WTC11 (cell line): ENCODE measurements at regions not wholly inside any gene's neighbourhood (a gene's known extent, or its start where the extent isn't known, plus 50 kb on each side); places are given as distances from the start of the nearest gene placed in this dataset.
A peak's percentile ranks its signal among the peaks of the same experiment; 100 is the strongest.

Source experiments
- ATAC-seq: fragments of 200-7000 bp; cut with Tn5 transposase; 2 replicates; pipeline ENCODE4 v1.10.0; 2021; ENCODE audit warnings: mild to moderate bottlenecking, moderate library complexity
- CTCF ChIA-PET: fragments of 300-600 bp; sonication (Branson Sonifier 250); formaldehyde crosslinking; loops from one replicate; lab custom pipeline; 2021; ENCODE audit warnings: antibody characterized with exemption; lab: Charles Lee
- POLR2A ChIA-PET: fragments of 350-600 bp; sonication (Branson Sonifier 250); formaldehyde crosslinking; loops from one replicate; lab custom pipeline; 2021; ENCODE audit warnings: antibody characterized with exemption; lab: Charles Lee
- DNase-seq: peaks from one replicate; pipeline ENCODE4 v3.0.0; 2021; ENCODE audit warnings: low spot score
- H3K27ac Mint-ChIP-seq: 2 replicates; pipeline ENCODE4 v1.8.0; 2021; ENCODE audit warnings: mixed read lengths
- H3K27me3 Mint-ChIP-seq: 2 replicates; pipeline ENCODE4 v1.8.0; 2021; ENCODE audit warnings: low read depth, mild to moderate bottlenecking, moderate library complexity, mixed read lengths
- H3K36me3 Mint-ChIP-seq: 2 replicates; pipeline ENCODE4 v1.8.0; 2021; ENCODE audit warnings: mixed read lengths
- H3K4me1 Mint-ChIP-seq: 2 replicates; pipeline ENCODE4 v1.8.0; 2022; ENCODE audit warnings: mixed read lengths
- H3K4me3 Mint-ChIP-seq: 2 replicates; pipeline ENCODE4 v1.8.0; 2021; ENCODE audit warnings: mild to moderate bottlenecking, moderate library complexity, mixed read lengths
- H3K9me3 Mint-ChIP-seq: 2 replicates; pipeline ENCODE4 v1.8.0; 2021; ENCODE audit warnings: mixed read lengths
- CBFB ChIP-seq: sonication (generic); formaldehyde crosslinking; IDR thresholded peaks from 2 replicates; pipeline ENCODE4 v1.8.1; 2022; ENCODE audit warnings: mild to moderate bottlenecking, low read depth, missing genetic modification reagents
- CREB1 ChIP-seq: sonication (generic); formaldehyde crosslinking; IDR thresholded peaks from 2 replicates; pipeline ENCODE4 v1.8.0; 2023; ENCODE audit warnings: mild to moderate bottlenecking, missing genetic modification reagents
- JUN ChIP-seq: sonication (generic); formaldehyde crosslinking; IDR thresholded peaks from 2 replicates; pipeline ENCODE4 v1.8.0; 2023; ENCODE audit warnings: mild to moderate bottlenecking, missing genetic modification reagents
- MYBL2 ChIP-seq: sonication (generic); formaldehyde crosslinking; IDR thresholded peaks from 2 replicates; pipeline ENCODE4 v1.8.1; 2023; ENCODE audit warnings: mild to moderate bottlenecking, moderate library complexity, missing genetic modification reagents
- NFE2L1 ChIP-seq: sonication (generic); formaldehyde crosslinking; IDR thresholded peaks from 2 replicates; pipeline ENCODE4 v1.8.1; 2023; ENCODE audit warnings: missing genetic modification reagents
- NR1H2 ChIP-seq: sonication (generic); formaldehyde crosslinking; IDR thresholded peaks from 2 replicates; pipeline ENCODE4 v1.9.0; 2021; ENCODE audit warnings: mild to moderate bottlenecking, moderate library complexity, missing genetic modification reagents
- TEAD1 ChIP-seq: sonication (generic); formaldehyde crosslinking; IDR thresholded peaks from 2 replicates; pipeline ENCODE4 v1.8.0; 2022; ENCODE audit warnings: mild to moderate bottlenecking, missing genetic modification reagents
- ZBTB21 ChIP-seq: sonication (generic); formaldehyde crosslinking; IDR thresholded peaks from 2 replicates; pipeline ENCODE4 v1.8.1; 2023; ENCODE audit warnings: mild to moderate bottlenecking, missing genetic modification reagents, borderline replicate concordance
- ZNF121 ChIP-seq: sonication (generic); formaldehyde crosslinking; IDR thresholded peaks from 2 replicates; pipeline ENCODE4 v1.8.0; 2023; ENCODE audit warnings: missing genetic modification reagents
- ZNF396 ChIP-seq: fragments of 250-450 bp; sonication (Bioruptor Pico); IDR thresholded peaks from 2 replicates; pipeline ENCODE4 v1.8.0; 2021; ENCODE audit warnings: mild to moderate bottlenecking, moderate library complexity, borderline replicate concordance
- ZNF416 ChIP-seq: fragments of 250-450 bp; sonication (Bioruptor Pico); IDR thresholded peaks from 2 replicates; pipeline ENCODE4 v1.9.0; 2021; ENCODE audit warnings: mild to moderate bottlenecking, inconsistent platforms
- ZNF423 ChIP-seq: fragments of 250-450 bp; sonication (Bioruptor Pico); IDR thresholded peaks from 2 replicates; pipeline ENCODE4 v2.1.2; 2022; ENCODE audit warnings: mild to moderate bottlenecking, moderate library complexity
- TF ChIP-seq, protein P1 (sequence below): sonication (generic); formaldehyde crosslinking; IDR thresholded peaks from 2 replicates; pipeline ENCODE4 v1.8.0; 2022; ENCODE audit warnings: missing genetic modification reagents
- TF ChIP-seq, protein P2 (sequence below): fragments of 250-450 bp; sonication (Bioruptor Pico); IDR thresholded peaks from 2 replicates; pipeline ENCODE4 v1.8.0; 2021; ENCODE audit warnings: mild to moderate bottlenecking
- TF ChIP-seq, protein P3 (sequence below): fragments of 250-450 bp; sonication (Bioruptor Pico); IDR thresholded peaks from 2 replicates; pipeline ENCODE4 v1.9.0; 2021; ENCODE audit warnings: mild to moderate bottlenecking
- TF ChIP-seq, protein P4 (sequence below): fragments of 200-600 bp; IDR thresholded peaks from 2 replicates; pipeline ENCODE4 v1.8.0; 2022; ENCODE audit warnings: antibody characterized with exemption
- TF ChIP-seq, protein P5 (sequence below): sonication (generic); formaldehyde crosslinking; IDR thresholded peaks from 2 replicates; pipeline ENCODE4 v1.8.1; 2023; ENCODE audit warnings: mild to moderate bottlenecking, missing genetic modification reagents
- TF ChIP-seq, protein P6 (sequence below): sonication (generic); formaldehyde crosslinking; IDR thresholded peaks from 2 replicates; pipeline ENCODE4 v1.8.1; 2022; ENCODE audit warnings: low read depth, mild to moderate bottlenecking, moderate library complexity, missing genetic modification reagents, borderline replicate concordance
- TF ChIP-seq, protein P7 (sequence below): sonication (generic); formaldehyde crosslinking; conservative IDR thresholded peaks from 2 replicates; pipeline ENCODE4 v1.8.1; 2022; ENCODE audit warnings: mild to moderate bottlenecking, missing genetic modification reagents
- TF ChIP-seq, protein P8 (sequence below): sonication (generic); formaldehyde crosslinking; IDR thresholded peaks from 2 replicates; pipeline ENCODE4 v1.8.1; 2023; ENCODE audit warnings: mild to moderate bottlenecking, missing genetic modification reagents, moderate library complexity

DNA sequence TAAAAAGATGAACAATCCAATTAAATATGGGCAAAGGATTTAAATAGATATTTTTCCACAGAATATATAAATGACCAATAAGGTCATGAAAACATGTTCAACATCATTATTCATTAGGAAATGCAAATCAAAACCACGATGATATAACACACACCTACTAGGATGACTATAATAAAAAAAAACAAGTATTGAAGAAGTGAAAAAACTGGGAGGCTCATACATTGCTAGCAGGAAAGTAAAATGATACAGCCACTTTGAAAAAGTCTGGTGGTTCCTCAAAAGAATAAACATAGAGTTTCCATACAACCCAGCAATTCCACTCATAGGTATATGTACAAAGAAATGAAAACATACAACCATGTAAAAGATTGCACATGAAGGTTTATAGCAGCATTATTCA is 75.7 kb upstream of the RAB4A start:
- Mint-ChIP-seq H3K4me1 (peaks cover 43% of the 10 kb centered on the region), H3K36me3 (no peaks in the 10 kb centered on the region), H3K4me3 (no peak overlapping the region), H3K9me3 (peaks cover 4% of the 10 kb centered on the region; the same call in 1 of the 2 replicates), H3K27ac (no peak overlapping the region), H3K27me3 (no peaks in the 10 kb centered on the region)
- ChIA-PET POLR2A (no interaction called here), CTCF (no interaction called here)
- no peak for TF ChIP-seq NFE2L1
- TF ChIP-seq, protein P1, sequence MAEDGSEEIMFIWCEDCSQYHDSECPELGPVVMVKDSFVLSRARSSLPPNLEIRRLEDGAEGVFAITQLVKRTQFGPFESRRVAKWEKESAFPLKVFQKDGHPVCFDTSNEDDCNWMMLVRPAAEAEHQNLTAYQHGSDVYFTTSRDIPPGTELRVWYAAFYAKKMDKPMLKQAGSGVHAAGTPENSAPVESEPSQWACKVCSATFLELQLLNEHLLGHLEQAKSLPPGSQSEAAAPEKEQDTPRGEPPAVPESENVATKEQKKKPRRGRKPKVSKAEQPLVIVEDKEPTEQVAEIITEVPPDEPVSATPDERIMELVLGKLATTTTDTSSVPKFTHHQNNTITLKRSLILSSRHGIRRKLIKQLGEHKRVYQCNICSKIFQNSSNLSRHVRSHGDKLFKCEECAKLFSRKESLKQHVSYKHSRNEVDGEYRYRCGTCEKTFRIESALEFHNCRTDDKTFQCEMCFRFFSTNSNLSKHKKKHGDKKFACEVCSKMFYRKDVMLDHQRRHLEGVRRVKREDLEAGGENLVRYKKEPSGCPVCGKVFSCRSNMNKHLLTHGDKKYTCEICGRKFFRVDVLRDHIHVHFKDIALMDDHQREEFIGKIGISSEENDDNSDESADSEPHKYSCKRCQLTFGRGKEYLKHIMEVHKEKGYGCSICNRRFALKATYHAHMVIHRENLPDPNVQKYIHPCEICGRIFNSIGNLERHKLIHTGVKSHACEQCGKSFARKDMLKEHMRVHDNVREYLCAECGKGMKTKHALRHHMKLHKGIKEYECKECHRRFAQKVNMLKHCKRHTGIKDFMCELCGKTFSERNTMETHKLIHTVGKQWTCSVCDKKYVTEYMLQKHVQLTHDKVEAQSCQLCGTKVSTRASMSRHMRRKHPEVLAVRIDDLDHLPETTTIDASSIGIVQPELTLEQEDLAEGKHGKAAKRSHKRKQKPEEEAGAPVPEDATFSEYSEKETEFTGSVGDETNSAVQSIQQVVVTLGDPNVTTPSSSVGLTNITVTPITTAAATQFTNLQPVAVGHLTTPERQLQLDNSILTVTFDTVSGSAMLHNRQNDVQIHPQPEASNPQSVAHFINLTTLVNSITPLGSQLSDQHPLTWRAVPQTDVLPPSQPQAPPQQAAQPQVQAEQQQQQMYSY (CRISPR knock-in tag): no peak
- TF ChIP-seq, protein P2, sequence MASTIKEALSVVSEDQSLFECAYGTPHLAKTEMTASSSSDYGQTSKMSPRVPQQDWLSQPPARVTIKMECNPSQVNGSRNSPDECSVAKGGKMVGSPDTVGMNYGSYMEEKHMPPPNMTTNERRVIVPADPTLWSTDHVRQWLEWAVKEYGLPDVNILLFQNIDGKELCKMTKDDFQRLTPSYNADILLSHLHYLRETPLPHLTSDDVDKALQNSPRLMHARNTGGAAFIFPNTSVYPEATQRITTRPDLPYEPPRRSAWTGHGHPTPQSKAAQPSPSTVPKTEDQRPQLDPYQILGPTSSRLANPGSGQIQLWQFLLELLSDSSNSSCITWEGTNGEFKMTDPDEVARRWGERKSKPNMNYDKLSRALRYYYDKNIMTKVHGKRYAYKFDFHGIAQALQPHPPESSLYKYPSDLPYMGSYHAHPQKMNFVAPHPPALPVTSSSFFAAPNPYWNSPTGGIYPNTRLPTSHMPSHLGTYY: no peak
- TF ChIP-seq ZNF121: no peak
- TF ChIP-seq JUN (CRISPR knock-in tag): no peak
- no peak for TF ChIP-seq ZNF423 (CRISPR knock-in tag)
- TF ChIP-seq, protein P3, sequence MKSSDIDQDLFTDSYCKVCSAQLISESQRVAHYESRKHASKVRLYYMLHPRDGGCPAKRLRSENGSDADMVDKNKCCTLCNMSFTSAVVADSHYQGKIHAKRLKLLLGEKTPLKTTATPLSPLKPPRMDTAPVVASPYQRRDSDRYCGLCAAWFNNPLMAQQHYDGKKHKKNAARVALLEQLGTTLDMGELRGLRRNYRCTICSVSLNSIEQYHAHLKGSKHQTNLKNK: no peak
- DNase-seq (no peak), ATAC-seq (no peak)

DNA sequence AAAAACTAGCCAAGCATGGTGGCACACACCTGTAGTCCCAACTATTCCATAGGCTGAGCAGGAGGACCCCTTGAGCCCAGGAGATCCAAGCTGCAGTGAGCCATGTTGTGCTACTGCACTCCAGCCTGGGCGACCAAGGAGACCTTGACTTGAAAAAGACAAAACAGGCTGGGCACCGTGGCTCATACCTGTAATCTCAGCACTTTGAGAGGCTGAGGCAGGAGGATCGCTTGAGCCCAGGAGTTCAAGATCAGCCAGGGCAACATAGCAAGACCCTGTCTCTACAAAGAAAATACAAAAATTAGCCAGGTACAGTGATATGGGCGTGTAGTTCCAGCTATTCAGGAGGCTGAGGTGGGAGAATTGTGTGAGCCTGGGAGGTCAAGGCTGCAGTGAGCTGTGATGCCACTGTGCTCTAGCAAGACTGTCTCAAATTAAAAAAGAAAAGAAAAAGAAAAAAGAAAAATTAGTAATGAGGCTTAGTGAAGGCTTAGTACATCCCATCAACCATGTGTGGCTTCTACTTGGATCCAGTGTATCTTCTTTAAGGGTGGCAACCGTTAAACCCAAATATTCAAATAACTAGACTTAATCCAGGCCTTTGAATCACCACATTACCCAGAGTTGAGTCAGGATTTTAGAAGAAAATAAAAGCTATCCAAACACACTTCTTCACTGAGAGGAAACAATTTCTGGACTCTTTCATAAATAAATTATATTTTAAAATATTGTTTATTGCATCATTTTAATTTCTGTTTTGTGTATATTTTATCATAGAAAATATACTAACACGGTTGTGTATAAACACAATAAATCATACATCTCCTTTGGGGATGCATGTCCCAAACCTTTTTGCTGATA is 74.3 kb upstream of the RAB4A start:
- ATAC-seq (no peak), DNase-seq (no peak)
- no peak overlapping the region for H3K4me3 Mint-ChIP-seq
- H3K4me1 Mint-ChIP-seq: peaks cover 37% of the 10 kb centered on the region
- peaks cover 4% of the 10 kb centered on the region; the same call in 1 of the 2 replicates for H3K9me3 Mint-ChIP-seq
- TF ChIP-seq CBFB (CRISPR knock-in tag): no peak
- peak; percentile 75 for TF ChIP-seq ZNF121
- ChIA-PET POLR2A (interaction anchor here (1.0 kb wide), 1 partner anchor 12 kb away, joined by 3 read pairs; no protein-coding TSS in a partner anchor), CTCF (interaction anchor here (1.0 kb wide), 1 partner anchor 31 kb away, joined by 6 read pairs; no protein-coding TSS in a partner anchor)
- no peak overlapping the region for H3K27ac Mint-ChIP-seq
- no peaks in the 10 kb centered on the region for H3K27me3 Mint-ChIP-seq
- no peaks in the 10 kb centered on the region for H3K36me3 Mint-ChIP-seq

DNA sequence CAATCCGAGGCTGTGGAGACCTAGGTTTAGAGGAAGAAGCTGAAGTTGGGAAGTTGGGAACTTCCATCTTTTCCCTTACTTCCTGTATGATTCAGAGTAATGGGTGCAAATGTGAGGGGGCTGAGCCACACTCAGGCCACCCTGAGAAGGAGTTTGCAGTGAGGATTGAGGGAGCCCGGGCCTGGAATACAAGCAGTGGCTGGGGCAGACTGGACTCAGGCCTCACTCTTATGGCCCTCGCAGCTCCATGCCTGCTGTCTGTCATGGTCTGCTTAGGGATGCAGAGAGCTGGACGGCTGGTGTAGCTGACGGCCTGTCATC is 73.7 kb upstream of the RAB4A start:
- no peak for TF ChIP-seq ZNF423 (CRISPR knock-in tag)
- TF ChIP-seq MYBL2 (CRISPR knock-in tag): no peak
- TF ChIP-seq ZBTB21 (CRISPR knock-in tag): no peak
- TF ChIP-seq, protein P4, sequence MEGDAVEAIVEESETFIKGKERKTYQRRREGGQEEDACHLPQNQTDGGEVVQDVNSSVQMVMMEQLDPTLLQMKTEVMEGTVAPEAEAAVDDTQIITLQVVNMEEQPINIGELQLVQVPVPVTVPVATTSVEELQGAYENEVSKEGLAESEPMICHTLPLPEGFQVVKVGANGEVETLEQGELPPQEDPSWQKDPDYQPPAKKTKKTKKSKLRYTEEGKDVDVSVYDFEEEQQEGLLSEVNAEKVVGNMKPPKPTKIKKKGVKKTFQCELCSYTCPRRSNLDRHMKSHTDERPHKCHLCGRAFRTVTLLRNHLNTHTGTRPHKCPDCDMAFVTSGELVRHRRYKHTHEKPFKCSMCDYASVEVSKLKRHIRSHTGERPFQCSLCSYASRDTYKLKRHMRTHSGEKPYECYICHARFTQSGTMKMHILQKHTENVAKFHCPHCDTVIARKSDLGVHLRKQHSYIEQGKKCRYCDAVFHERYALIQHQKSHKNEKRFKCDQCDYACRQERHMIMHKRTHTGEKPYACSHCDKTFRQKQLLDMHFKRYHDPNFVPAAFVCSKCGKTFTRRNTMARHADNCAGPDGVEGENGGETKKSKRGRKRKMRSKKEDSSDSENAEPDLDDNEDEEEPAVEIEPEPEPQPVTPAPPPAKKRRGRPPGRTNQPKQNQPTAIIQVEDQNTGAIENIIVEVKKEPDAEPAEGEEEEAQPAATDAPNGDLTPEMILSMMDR: no peak
- TF ChIP-seq, protein P5, sequence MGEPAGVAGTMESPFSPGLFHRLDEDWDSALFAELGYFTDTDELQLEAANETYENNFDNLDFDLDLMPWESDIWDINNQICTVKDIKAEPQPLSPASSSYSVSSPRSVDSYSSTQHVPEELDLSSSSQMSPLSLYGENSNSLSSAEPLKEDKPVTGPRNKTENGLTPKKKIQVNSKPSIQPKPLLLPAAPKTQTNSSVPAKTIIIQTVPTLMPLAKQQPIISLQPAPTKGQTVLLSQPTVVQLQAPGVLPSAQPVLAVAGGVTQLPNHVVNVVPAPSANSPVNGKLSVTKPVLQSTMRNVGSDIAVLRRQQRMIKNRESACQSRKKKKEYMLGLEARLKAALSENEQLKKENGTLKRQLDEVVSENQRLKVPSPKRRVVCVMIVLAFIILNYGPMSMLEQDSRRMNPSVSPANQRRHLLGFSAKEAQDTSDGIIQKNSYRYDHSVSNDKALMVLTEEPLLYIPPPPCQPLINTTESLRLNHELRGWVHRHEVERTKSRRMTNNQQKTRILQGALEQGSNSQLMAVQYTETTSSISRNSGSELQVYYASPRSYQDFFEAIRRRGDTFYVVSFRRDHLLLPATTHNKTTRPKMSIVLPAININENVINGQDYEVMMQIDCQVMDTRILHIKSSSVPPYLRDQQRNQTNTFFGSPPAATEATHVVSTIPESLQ (CRISPR knock-in tag): no peak
- no peak for TF ChIP-seq CREB1
- no peak for TF ChIP-seq ZNF396
- TF ChIP-seq, protein P6, sequence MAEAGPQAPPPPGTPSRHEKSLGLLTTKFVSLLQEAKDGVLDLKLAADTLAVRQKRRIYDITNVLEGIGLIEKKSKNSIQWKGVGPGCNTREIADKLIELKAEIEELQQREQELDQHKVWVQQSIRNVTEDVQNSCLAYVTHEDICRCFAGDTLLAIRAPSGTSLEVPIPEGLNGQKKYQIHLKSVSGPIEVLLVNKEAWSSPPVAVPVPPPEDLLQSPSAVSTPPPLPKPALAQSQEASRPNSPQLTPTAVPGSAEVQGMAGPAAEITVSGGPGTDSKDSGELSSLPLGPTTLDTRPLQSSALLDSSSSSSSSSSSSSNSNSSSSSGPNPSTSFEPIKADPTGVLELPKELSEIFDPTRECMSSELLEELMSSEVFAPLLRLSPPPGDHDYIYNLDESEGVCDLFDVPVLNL (CRISPR knock-in tag): no peak
- TF ChIP-seq NR1H2 (CRISPR knock-in tag): no peak
- TF ChIP-seq, protein P7, sequence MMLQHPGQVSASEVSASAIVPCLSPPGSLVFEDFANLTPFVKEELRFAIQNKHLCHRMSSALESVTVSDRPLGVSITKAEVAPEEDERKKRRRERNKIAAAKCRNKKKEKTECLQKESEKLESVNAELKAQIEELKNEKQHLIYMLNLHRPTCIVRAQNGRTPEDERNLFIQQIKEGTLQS (CRISPR knock-in tag): no peak
- TF ChIP-seq, protein P8, sequence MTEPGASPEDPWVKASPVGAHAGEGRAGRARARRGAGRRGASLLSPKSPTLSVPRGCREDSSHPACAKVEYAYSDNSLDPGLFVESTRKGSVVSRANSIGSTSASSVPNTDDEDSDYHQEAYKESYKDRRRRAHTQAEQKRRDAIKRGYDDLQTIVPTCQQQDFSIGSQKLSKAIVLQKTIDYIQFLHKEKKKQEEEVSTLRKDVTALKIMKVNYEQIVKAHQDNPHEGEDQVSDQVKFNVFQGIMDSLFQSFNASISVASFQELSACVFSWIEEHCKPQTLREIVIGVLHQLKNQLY (CRISPR knock-in tag): no peak
- no peak for TF ChIP-seq ZNF416
- no peak for TF ChIP-seq TEAD1 (CRISPR knock-in tag)
- TF ChIP-seq, all 79 proteins: peak for 0
- ATAC-seq (no peak), DNase-seq (no peak)
- H3K4me1 Mint-ChIP-seq: peaks cover 32% of the 10 kb centered on the region
- ChIA-PET CTCF (interaction anchor here (1.0 kb wide), 1 partner anchor 30 kb away, joined by 6 read pairs; no protein-coding TSS in a partner anchor), POLR2A (interaction anchor here (1.0 kb wide), 1 partner anchor 12 kb away, joined by 3 read pairs; no protein-coding TSS in a partner anchor)
- H3K36me3 Mint-ChIP-seq: no peaks in the 10 kb centered on the region
- no peak overlapping the region for H3K4me3 Mint-ChIP-seq
- H3K27me3 Mint-ChIP-seq: no peaks in the 10 kb centered on the region
- H3K27ac Mint-ChIP-seq: no peak overlapping the region
- H3K9me3 Mint-ChIP-seq: peaks cover 4% of the 10 kb centered on the region; the same call in 1 of the 2 replicates
